ENCODE measurements at regions not wholly inside any gene's neighbourhood (a gene's known extent, or its start where the extent isn't known, plus 50 kb on each side); places are given as distances from the start of the nearest gene placed in this dataset.

DNA sequence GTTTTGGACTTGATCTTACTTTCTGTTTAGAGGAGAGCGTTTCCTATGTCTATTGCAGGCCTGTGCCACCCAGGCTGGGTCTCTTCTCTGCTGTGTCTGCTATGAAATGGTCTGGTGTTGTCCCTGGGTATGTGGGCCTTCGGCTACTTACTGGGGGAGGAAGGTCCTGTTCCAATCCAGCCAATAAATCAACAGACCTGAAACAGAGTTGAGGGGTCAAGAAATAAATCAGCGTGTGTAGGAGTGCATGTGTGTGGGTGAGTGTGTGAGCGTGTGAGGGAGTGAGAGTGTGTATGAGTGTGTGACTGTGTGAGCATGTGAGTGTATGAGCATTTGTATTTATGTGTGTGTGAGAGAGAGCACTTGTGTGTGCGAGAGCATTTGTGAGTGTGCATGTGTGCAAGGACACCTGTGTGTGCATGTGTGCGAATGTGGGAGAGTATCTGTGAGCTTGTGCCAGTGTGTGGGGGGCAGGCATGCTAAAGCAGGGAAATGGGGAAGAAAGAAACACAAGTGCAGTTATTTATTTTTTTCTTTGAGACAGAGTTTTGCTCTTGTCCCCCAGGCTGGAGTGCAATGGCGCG lies 86.3 kb upstream of the PMEPA1 start (continued):
- TF ChIP-seq CHD7 (IDR thresholded peaks at IDR 0.05; ENCODE audit: insufficient replicate concordance, low read length) (no peak), BCL11A (IDR thresholded peaks at IDR 0.05; ENCODE audit: low read depth in 2 of 2, low read length in 2 of 2) (no peak), KDM5A (IDR thresholded peaks at IDR 0.05; ENCODE audit: low read length) (no peak)

All from H1 (cell line).